ENCODE measurements at regions not wholly inside any gene's neighbourhood (a gene's known extent, or its start where the extent isn't known, plus 50 kb on each side); places are given as distances from the start of the nearest gene placed in this dataset.
A peak's percentile ranks its signal among the peaks of the same experiment; 100 is the strongest.

- H3K9me3 Mint-ChIP-seq = peaks cover 3% of the 10 kb centered on the region
- no peaks in the 10 kb centered on the region for H3K36me3 Mint-ChIP-seq (ENCODE audit: low read depth)
- no peak overlapping the region for H3K27ac Mint-ChIP-seq
- DNase-seq = no peak
- H3K4me1 Mint-ChIP-seq = peaks cover 18% of the 10 kb centered on the region
- no peak for TF ChIP-seq CTCF (IDR thresholded peaks at IDR 0.05)
- no peak overlapping the region for H3K4me3 Mint-ChIP-seq
- H3K27me3 Mint-ChIP-seq (ENCODE audit: low read depth, poor library complexity) = no peaks in the 10 kb centered on the region
Observed at GRCh38 chr6:113144117-113144516, 713.0 kb upstream of the MARCKS start.

- peak overlapping the region; percentile 78 for H3K27ac Mint-ChIP-seq
- no peak for TF ChIP-seq CTCF (IDR thresholded peaks at IDR 0.05)
Observed at GRCh38 chr6:113146878-113147277, 710.3 kb upstream of the MARCKS start.

GRCh38 chr6:113147544-113147943 is 709.6 kb upstream of the MARCKS start:
- peaks cover 16% of the 10 kb centered on the region for H3K36me3 Mint-ChIP-seq (ENCODE audit: low read depth)
- no peak for TF ChIP-seq CTCF (IDR thresholded peaks at IDR 0.05)
- DNase-seq = no peak
- H3K4me3 Mint-ChIP-seq = no peak overlapping the region
- peaks cover 36% of the 10 kb centered on the region for H3K9me3 Mint-ChIP-seq
- H3K27ac Mint-ChIP-seq = no peak overlapping the region
- no peaks in the 10 kb centered on the region for H3K27me3 Mint-ChIP-seq (ENCODE audit: low read depth, poor library complexity)
- H3K4me1 Mint-ChIP-seq = peaks cover 18% of the 10 kb centered on the region

More at GRCh38 chr6:113146878-113147277, 710.3 kb upstream of the MARCKS start:
- Mint-ChIP-seq H3K4me1 (peaks cover 18% of the 10 kb centered on the region), H3K9me3 (peaks cover 31% of the 10 kb centered on the region), H3K4me3 (no peak overlapping the region), H3K36me3 (ENCODE audit: low read depth) (peaks cover 16% of the 10 kb centered on the region), H3K27me3 (ENCODE audit: low read depth, poor library complexity) (no peaks in the 10 kb centered on the region)
- no peak for DNase-seq

- no peak overlapping the region for H3K27ac Mint-ChIP-seq
- H3K36me3 Mint-ChIP-seq (ENCODE audit: low read depth) = peaks cover 16% of the 10 kb centered on the region
- H3K4me1 Mint-ChIP-seq = peaks cover 18% of the 10 kb centered on the region
- H3K27me3 Mint-ChIP-seq (ENCODE audit: low read depth, poor library complexity) = no peaks in the 10 kb centered on the region
- no peak for TF ChIP-seq CTCF (IDR thresholded peaks at IDR 0.05)
- peaks cover 40% of the 10 kb centered on the region for H3K9me3 Mint-ChIP-seq
- no peak for DNase-seq
- no peak overlapping the region for H3K4me3 Mint-ChIP-seq
Observed at GRCh38 chr6:113148566-113148965, 708.6 kb upstream of the MARCKS start.

GRCh38 chr6:113149511-113149910 is 707.6 kb upstream of the MARCKS start:
- peaks cover 16% of the 10 kb centered on the region for H3K36me3 Mint-ChIP-seq (ENCODE audit: low read depth)
- no peak overlapping the region for H3K4me3 Mint-ChIP-seq
- TF ChIP-seq CTCF (IDR thresholded peaks at IDR 0.05) = no peak
- DNase-seq = no peak
- no peak overlapping the region for H3K27ac Mint-ChIP-seq
- peaks cover 44% of the 10 kb centered on the region for H3K9me3 Mint-ChIP-seq
- H3K27me3 Mint-ChIP-seq (ENCODE audit: low read depth, poor library complexity) = no peaks in the 10 kb centered on the region
- H3K4me1 Mint-ChIP-seq = peaks cover 18% of the 10 kb centered on the region

- H3K36me3 Mint-ChIP-seq (ENCODE audit: low read depth) = no peaks in the 10 kb centered on the region
- no peak overlapping the region for H3K27ac Mint-ChIP-seq
- no peaks in the 10 kb centered on the region for H3K9me3 Mint-ChIP-seq
- H3K27me3 Mint-ChIP-seq (ENCODE audit: low read depth, poor library complexity) = no peaks in the 10 kb centered on the region
- H3K4me3 Mint-ChIP-seq = no peak overlapping the region
- no peak for DNase-seq
- TF ChIP-seq CTCF (IDR thresholded peaks at IDR 0.05) = no peak
- H3K4me1 Mint-ChIP-seq = no peaks in the 10 kb centered on the region
Observed at GRCh38 chr6:113160306-113161017, 696.7 kb upstream of the MARCKS start.

Measured in nephron progenitor cell (in vitro differentiated cells).